WTC11 (cell line): ENCODE measurements at regions not wholly inside any gene's neighbourhood (a gene's known extent, or its start where the extent isn't known, plus 50 kb on each side); places are given as distances from the start of the nearest gene placed in this dataset.

Source experiments
- FOXP1 ChIP-seq: sonication (generic); formaldehyde crosslinking; IDR thresholded peaks from 2 replicates; pipeline ENCODE4 v1.8.0; 2022; ENCODE audit warnings: missing genetic modification reagents, mild to moderate bottlenecking, moderate library complexity, borderline replicate concordance
- MAX ChIP-seq: sonication (generic); formaldehyde crosslinking; IDR thresholded peaks from 2 replicates; pipeline ENCODE4 v1.8.0; 2022; ENCODE audit warnings: mild to moderate bottlenecking, missing genetic modification reagents

GRCh38 chr1:100661176-100661575 lies 58.4 kb upstream of the VCAM1 start:
- TF ChIP-seq FOXP1 (CRISPR knock-in tag) (no peak), MAX (no peak)
